ENCODE measurements at regions not wholly inside any gene's neighbourhood (a gene's known extent, or its start where the extent isn't known, plus 50 kb on each side); places are given as distances from the start of the nearest gene placed in this dataset.

GRCh38 chr5:96218653-96219052, 214.4 kb downstream of the PCSK1 start:
- Histone ChIP-seq H3K27me3 (ENCODE audit: control insufficient read depth, insufficient read depth, low read length) (no peaks in the 10 kb centered on the region), H3K27ac (ENCODE audit: low read depth, low read length) (no peak overlapping the region), H3K4me3 (ENCODE audit: low read depth, low read length) (no peak overlapping the region), H3K9me3 (ENCODE audit: control insufficient read depth, insufficient read depth, low read length) (no peaks in the 10 kb centered on the region)
- DNase-seq (ENCODE audit: low read depth, low spot score) = no peak
- ChIA-PET CTCF (interaction anchor here (1.0 to 2.2 kb wide), 2 partner anchors 15 to 118 kb away, joined by 3 to 12 read pairs; no protein-coding TSS in a partner anchor), POLR2A (no interaction called here)
- no peak for TF ChIP-seq CTCF (IDR thresholded peaks at IDR 0.05; ENCODE audit: low read depth, low read length)

DNA sequence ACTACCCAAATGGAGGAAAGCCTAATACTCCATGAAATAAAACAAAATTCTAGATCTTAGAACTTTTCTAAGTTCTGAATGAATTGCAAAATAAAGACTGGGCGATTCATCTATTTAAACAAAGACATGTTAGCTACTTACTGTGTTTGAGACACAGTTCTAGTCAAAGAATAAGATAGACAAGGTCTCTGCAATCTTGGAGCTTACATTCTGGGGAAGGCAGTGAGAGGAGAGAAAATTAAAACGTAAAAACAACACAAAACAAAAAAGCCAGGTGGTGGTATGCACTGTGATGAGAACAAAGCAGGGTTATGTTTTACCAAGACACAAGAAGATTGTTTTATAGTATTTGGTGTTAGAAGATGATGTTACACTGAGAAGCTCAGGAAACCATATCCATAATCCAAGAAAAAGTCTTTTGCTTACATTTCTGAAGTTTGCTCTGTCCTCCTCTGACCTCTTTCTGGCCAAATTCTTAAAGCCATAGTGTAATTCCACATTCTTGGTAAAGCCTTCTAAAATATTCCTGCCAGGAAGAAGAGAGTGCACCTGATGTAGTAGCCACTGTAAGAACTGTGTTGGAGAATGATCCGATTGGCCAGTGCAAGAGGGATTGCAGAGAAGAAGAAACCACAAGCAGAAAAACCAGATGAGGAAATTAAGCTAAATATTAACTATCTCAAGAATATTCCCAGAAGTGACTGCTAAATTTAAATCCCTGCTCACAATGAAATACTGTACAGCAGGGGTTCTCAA, 218.4 kb downstream of the PCSK1 start:
- no peaks in the 10 kb centered on the region for H3K9me3 ChIP-seq (ENCODE audit: control insufficient read depth, insufficient read depth, low read length)
- DNase-seq (ENCODE audit: low read depth, low spot score) = no peak
- no peak for TF ChIP-seq CTCF (IDR thresholded peaks at IDR 0.05; ENCODE audit: low read depth, low read length)
- POLR2A ChIA-PET = no interaction called here
- no peak overlapping the region for H3K27ac ChIP-seq (ENCODE audit: low read depth, low read length)
- H3K4me3 ChIP-seq (ENCODE audit: low read depth, low read length) = no peak overlapping the region
- no peaks in the 10 kb centered on the region for H3K27me3 ChIP-seq (ENCODE audit: control insufficient read depth, insufficient read depth, low read length)
- CTCF ChIA-PET = interaction anchor here (1.5 kb wide), 1 partner anchor 122 kb away, joined by 10 read pairs; no protein-coding TSS in a partner anchor

GRCh38 chr5:96209829-96210228, 223.2 kb downstream of the PCSK1 start:
- peak; percentile 16 for DNase-seq (ENCODE audit: low read depth, low spot score)
- H3K27me3 ChIP-seq (ENCODE audit: control insufficient read depth, insufficient read depth, low read length) = no peaks in the 10 kb centered on the region
- no peak overlapping the region for H3K4me3 ChIP-seq (ENCODE audit: low read depth, low read length)
- POLR2A ChIA-PET = no interaction called here
- TF ChIP-seq CTCF (IDR thresholded peaks at IDR 0.05; ENCODE audit: low read depth, low read length) = no peak
- H3K27ac ChIP-seq (ENCODE audit: low read depth, low read length) = no peak overlapping the region
- CTCF ChIA-PET = no interaction called here
- no peaks in the 10 kb centered on the region for H3K9me3 ChIP-seq (ENCODE audit: control insufficient read depth, insufficient read depth, low read length)

DNA sequence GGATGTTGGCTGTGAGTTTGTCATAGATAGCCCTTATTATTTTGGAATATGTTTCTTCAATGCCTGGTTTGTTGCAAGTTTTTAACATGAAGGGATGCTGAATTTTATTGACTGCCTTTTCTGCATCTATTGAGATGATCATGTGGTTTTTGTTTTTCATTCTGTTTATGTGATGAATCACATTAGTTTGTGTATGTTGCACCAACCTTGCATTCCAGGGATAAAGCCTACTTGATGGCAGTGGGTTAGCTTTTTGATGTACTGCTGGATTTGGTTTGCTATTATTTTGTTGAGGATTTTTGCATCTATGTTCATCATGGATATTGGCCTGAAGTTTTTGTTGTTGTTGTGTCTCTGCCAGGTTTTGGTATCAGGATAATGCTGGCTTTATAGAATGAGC, 225.6 kb downstream of the PCSK1 start:
- CTCF ChIA-PET = interaction anchor here (0.7 kb wide), 1 partner anchor 139 kb away, joined by 3 read pairs; no protein-coding TSS in a partner anchor
- TF ChIP-seq CTCF (IDR thresholded peaks at IDR 0.05; ENCODE audit: low read depth, low read length) = no peak

GRCh38 chr5:96203761-96204160, 229.3 kb downstream of the PCSK1 start:
- H3K27ac ChIP-seq (ENCODE audit: low read depth, low read length) = no peak overlapping the region
- H3K27me3 ChIP-seq (ENCODE audit: control insufficient read depth, insufficient read depth, low read length) = no peaks in the 10 kb centered on the region
- no peak overlapping the region for H3K4me3 ChIP-seq (ENCODE audit: low read depth, low read length)
- TF ChIP-seq CTCF (IDR thresholded peaks at IDR 0.05; ENCODE audit: low read depth, low read length) = no peak
- ChIA-PET CTCF (interaction anchor here (0.6 to 1.0 kb wide), 2 partner anchors 15 to 126 kb away, joined by 3 read pairs; no protein-coding TSS in a partner anchor), POLR2A (no interaction called here)
- no peak for DNase-seq (ENCODE audit: low read depth, low spot score)
- H3K9me3 ChIP-seq (ENCODE audit: control insufficient read depth, insufficient read depth, low read length) = no peaks in the 10 kb centered on the region

More for the DNA sequence above, 225.6 kb downstream of the PCSK1 start:
- no peaks in the 10 kb centered on the region for H3K27me3 ChIP-seq (ENCODE audit: control insufficient read depth, insufficient read depth, low read length)
- POLR2A ChIA-PET = no interaction called here
- no peak overlapping the region for H3K27ac ChIP-seq (ENCODE audit: low read depth, low read length)
- no peak overlapping the region for H3K4me3 ChIP-seq (ENCODE audit: low read depth, low read length)
- H3K9me3 ChIP-seq (ENCODE audit: control insufficient read depth, insufficient read depth, low read length) = no peaks in the 10 kb centered on the region
- no peak for DNase-seq (ENCODE audit: low read depth, low spot score)
